Lower leg skin (tissue), 4 donors: ENCODE measurements at regions not wholly inside any gene's neighbourhood (a gene's known extent, or its start where the extent isn't known, plus 50 kb on each side); places are given as distances from the start of the nearest gene placed in this dataset.

Experiments
- DNase-seq, 2 donors: peaks; one replicate each; pipeline ENCODE4 v3.0.0-alpha.2; 2019; ENCODE audit warnings: low spot score in 2 of 2
- H3K4me3 ChIP-seq: fragments of 200-600 bp; sonication (generic); 2 replicates; pipeline ENCODE4 v1.5.1; 2017; ENCODE audit warnings: mild to moderate bottlenecking, low read depth; ENCODE audit not compliant: poor library complexity, severe bottlenecking
- POLR2A ChIP-seq, 2 donors: fragments of 450-650 bp; IDR thresholded peaks; one replicate each; pipeline ENCODE4 v1.6.1; 2016 to 2017; ENCODE audit warnings: antibody characterized with exemption in 2 of 2, mild to moderate bottlenecking in 1 of 2, moderate library complexity in 1 of 2
- WGBS, 2 donors: methylation state at CpG; one replicate each; pipeline ENCODE4 v1.1.5; 2018; 5-methylcytosine and 5-hydroxymethylcytosine counted together
- intact Hi-C: fragments of 100-400 bp; cut with DNase I; formaldehyde crosslinking; loops from one replicate; pipeline ENCODE4 v1.15.0; 2023; ENCODE audit warnings: low total_unique reads
- TF ChIP-seq, protein P1 (sequence below), 3 donors: fragments of 450-650 bp; IDR thresholded peaks; one replicate each; pipeline ENCODE4 v1.5.1; 2016; ENCODE audit warnings: antibody characterized with exemption in 3 of 3, mild to moderate bottlenecking in 3 of 3, moderate library complexity in 2 of 3

DNA sequence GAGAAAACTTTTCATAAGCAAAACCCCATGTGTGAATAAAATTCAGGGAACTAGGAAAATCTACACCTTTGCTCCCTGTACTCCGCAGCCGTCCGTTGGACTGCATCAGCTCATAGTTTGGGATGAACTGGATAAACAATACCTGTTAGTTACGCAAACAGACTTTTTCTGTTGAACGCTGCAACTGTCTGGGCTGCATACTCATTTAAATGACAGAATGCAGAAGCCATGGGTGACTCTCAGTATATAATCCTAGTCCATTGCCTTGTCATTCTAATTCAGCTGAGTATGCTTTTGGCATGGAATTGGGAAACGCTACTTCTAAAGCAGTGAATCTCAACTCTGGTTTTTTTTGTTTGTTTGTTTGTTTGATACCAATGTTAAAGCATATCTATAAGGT, 151.6 kb downstream of the SLITRK1 start:
- 87% methylated on average over 6 of the region's 6 CpGs for WGBS, 2 donors
- no peak overlapping the region for H3K4me3 ChIP-seq
- TF ChIP-seq, protein P1, sequence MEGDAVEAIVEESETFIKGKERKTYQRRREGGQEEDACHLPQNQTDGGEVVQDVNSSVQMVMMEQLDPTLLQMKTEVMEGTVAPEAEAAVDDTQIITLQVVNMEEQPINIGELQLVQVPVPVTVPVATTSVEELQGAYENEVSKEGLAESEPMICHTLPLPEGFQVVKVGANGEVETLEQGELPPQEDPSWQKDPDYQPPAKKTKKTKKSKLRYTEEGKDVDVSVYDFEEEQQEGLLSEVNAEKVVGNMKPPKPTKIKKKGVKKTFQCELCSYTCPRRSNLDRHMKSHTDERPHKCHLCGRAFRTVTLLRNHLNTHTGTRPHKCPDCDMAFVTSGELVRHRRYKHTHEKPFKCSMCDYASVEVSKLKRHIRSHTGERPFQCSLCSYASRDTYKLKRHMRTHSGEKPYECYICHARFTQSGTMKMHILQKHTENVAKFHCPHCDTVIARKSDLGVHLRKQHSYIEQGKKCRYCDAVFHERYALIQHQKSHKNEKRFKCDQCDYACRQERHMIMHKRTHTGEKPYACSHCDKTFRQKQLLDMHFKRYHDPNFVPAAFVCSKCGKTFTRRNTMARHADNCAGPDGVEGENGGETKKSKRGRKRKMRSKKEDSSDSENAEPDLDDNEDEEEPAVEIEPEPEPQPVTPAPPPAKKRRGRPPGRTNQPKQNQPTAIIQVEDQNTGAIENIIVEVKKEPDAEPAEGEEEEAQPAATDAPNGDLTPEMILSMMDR (IDR thresholded peaks at IDR 0.05) = no peak
- no peak for TF ChIP-seq POLR2A (IDR thresholded peaks at IDR 0.05)
- no peak for DNase-seq
- intact Hi-C loops = no loop called here

DNA sequence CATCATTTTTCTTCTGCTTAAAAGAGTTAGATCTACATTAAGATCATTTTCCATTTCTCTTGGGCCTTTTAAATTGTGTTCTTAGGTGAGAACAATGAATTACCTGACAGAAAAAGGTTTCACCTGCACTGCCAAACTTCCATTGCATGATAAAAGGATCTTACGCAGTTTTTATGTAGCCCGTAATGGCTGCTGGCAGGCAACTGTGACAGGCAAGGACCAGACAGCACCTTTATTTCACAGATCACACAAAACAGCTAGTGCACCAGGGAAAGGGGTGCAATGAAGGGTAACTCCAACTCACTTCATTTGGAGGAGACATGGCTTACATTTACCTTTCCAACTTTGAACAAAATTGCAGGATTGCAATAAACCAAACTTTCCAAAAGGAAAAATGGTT, 159.8 kb downstream of the SLITRK1 start:
- no peak for TF ChIP-seq POLR2A (IDR thresholded peaks at IDR 0.05)
- TF ChIP-seq, protein P1 (IDR thresholded peaks at IDR 0.05) = no peak
- intact Hi-C loops = no loop called here
- no peak overlapping the region for H3K4me3 ChIP-seq
- 88 to 93% methylated on average over 2 of the region's 2 CpGs for WGBS, 2 donors
- DNase-seq = no peak

DNA sequence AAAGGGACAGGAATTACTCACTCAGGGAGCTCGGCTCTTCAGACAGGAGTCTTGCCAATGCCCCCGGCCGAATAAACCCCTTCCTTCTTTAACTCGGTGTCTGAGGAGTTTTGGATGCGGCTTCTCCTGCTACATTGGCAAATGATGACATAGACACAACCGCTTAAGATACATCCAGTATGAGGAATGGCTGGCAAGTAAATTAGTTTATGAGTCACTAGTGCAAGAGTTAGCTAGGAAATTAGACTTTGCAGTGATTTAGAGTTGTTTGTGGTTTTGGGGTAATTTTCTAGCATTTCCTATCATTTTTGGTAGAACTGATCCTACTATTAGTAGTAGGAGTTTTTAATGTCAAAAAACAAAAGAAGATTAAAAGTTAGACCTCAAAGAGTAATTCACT, 166.2 kb downstream of the SLITRK1 start:
- DNase-seq = no peak
- intact Hi-C loops = no loop called here
- TF ChIP-seq, protein P1 (IDR thresholded peaks at IDR 0.05) = no peak
- no peak for TF ChIP-seq POLR2A (IDR thresholded peaks at IDR 0.05)
- no peak overlapping the region for H3K4me3 ChIP-seq
- 93% methylated on average over 6 of the region's 6 CpGs for WGBS, 2 donors

DNA sequence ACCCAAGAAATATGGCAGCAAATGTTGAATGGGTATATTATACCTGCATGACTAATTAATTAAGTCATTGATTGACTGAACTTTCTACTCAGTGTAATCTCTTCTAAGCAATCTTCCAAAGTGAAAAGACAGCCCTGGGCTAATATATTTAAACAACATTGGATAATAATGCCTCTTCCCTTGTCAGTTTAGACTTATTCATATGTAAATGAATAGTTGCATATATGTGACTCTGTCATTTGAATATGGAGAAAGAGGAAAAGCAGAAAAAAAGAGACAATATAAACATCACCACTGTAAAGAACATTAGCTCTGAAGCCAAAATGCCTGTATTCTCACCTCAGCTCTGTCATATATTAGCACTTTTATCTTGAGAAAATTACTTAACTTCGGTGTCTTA, 168.0 kb downstream of the SLITRK1 start:
- 78 to 81% methylated on average over 1 of the region's 1 CpG for whole genome bisulfite sequencing, 2 donors
- intact Hi-C loops = no loop called here
- TF ChIP-seq POLR2A (IDR thresholded peaks at IDR 0.05) = no peak
- TF ChIP-seq, protein P1 (IDR thresholded peaks at IDR 0.05) = no peak
- no peak overlapping the region for H3K4me3 ChIP-seq
- DNase-seq = no peak

DNA sequence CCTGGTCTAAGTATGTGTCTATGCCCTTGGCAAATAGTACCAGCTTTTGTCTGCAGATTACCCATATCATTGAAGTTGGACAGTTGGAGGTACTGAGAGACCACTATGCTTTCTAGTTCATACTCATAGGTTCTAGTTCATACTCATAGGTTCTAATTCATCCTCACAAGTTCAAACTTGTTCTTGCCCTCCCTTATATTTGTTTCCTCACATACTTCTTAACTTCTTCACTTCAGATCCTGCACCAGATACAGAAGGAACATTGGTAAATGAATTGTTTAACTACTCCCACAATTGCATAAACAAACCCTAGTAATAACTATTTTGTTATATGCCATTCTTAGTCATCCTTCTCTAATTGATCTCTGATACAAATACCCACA, 172.2 kb downstream of the SLITRK1 start:
- no peak for DNase-seq
- H3K4me3 ChIP-seq = no peak overlapping the region
- intact Hi-C loops = no loop called here
- no peak for TF ChIP-seq POLR2A (IDR thresholded peaks at IDR 0.05)
- TF ChIP-seq, protein P1 (IDR thresholded peaks at IDR 0.05) = no peak

DNA sequence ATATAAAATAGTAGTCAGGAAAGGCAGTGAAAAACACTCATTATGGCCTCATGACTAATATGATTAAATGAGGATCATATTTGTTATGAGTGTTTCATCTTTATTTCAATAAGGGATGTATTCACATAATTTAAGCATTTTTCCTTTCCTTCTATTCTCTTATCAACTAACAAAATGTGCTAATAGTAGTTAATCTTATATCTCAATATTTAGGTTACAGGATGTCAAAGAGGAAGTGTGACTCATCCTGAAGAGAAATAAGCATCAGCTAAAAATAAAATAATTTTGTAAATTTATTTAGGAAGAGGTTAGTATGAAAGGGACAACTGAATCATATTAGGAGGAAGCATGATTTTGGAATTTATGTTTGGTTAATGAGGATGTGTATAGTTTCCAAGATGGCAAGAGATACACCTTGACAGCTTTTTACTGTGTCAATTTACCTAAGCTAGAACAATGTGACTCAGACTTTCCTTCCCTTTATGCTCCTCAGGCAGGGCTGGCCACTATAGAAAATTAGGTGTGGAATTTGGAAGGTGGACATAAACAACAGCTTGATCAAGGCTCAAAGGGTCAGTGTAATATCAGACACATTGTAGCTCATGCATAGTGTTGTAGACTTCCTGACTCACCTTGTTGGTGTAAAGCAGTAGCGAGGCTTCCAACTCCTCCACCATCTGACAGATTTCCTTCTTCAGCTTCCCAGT, 172.7 kb downstream of the SLITRK1 start:
- intact Hi-C loops = no loop called here
- no peak for DNase-seq
- no peak overlapping the region for H3K4me3 ChIP-seq
- TF ChIP-seq POLR2A (IDR thresholded peaks at IDR 0.05) = no peak
- TF ChIP-seq, protein P1 (IDR thresholded peaks at IDR 0.05) = no peak
- WGBS, 2 donors = 93 to 100% methylated on average over 1 of the region's 1 CpG
